ENCODE measurements at regions not wholly inside any gene's neighbourhood (a gene's known extent, or its start where the extent isn't known, plus 50 kb on each side); places are given as distances from the start of the nearest gene placed in this dataset.
"Not testable (repeated sequence)": the region's sequence is repeated elsewhere in the genome, so short reads cannot be mapped to it uniquely, and the experiment has no call there.

DNA sequence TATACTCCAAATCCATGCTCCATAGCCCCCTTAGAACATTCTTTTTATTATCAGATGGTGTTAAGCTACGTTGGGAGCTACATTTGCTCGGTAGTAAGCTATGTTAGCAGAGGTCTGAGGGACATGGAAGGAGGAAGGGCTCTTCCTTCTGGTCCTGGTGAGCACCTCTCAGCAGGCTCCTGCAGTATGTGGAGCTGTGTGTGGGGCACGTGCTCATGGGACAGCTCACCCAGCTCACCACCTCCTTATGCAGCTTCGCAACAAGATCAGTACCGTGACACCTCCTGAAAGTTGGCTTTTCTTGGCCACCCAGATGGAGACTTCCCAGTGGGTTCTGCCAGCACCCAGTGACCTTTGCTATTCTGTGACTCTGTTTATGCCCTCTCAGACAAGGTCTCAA is 400.5 kb upstream of the SLC10A2 start:
- H3K4me1 ChIP-seq = no peaks in the 10 kb centered on the region
- WGBS, 2 donors (ENCODE audit: low coverage in 1 of 2) = 70 to 73% methylated on average over 2 to 3 of the region's 5 CpGs
- no peak overlapping the region for H3K4me3 ChIP-seq
- H3K9me3 ChIP-seq = no peaks in the 10 kb centered on the region
- H3K36me3 ChIP-seq = no peaks in the 10 kb centered on the region
- TF ChIP-seq POLR2A (IDR thresholded peaks at IDR 0.05) = no peak
- TF ChIP-seq POLR2AphosphoS5 (IDR thresholded peaks at IDR 0.05) = no peak
- TF ChIP-seq, protein P1, sequence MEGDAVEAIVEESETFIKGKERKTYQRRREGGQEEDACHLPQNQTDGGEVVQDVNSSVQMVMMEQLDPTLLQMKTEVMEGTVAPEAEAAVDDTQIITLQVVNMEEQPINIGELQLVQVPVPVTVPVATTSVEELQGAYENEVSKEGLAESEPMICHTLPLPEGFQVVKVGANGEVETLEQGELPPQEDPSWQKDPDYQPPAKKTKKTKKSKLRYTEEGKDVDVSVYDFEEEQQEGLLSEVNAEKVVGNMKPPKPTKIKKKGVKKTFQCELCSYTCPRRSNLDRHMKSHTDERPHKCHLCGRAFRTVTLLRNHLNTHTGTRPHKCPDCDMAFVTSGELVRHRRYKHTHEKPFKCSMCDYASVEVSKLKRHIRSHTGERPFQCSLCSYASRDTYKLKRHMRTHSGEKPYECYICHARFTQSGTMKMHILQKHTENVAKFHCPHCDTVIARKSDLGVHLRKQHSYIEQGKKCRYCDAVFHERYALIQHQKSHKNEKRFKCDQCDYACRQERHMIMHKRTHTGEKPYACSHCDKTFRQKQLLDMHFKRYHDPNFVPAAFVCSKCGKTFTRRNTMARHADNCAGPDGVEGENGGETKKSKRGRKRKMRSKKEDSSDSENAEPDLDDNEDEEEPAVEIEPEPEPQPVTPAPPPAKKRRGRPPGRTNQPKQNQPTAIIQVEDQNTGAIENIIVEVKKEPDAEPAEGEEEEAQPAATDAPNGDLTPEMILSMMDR (IDR thresholded peaks at IDR 0.05) = no peak
- no peak for TF ChIP-seq EP300 (IDR thresholded peaks at IDR 0.05)
- no peak overlapping the region for H3K27ac ChIP-seq
- no peak for ATAC-seq
- H3K27me3 ChIP-seq = no peaks in the 10 kb centered on the region

DNA sequence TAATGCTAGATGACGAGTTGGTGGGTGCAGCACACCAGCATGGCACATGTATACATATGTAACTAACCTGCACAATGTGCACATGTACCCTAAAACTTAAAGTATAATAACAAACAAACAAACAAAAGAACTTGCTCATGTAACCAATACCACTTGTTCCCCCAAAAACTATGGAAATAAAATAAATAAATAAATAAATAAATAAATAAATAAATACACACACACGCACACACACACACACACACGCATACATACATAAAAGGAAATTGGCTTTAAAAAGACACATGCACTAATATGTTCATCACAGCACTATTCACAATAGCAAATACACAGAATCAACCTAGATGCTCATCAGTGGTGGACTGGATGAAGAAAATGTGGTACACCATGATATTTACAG is 394.0 kb upstream of the SLC10A2 start:
- H3K27ac ChIP-seq, H3K9me3 ChIP-seq, H3K4me1 ChIP-seq, H3K27me3 ChIP-seq, ATAC-seq, H3K4me3 ChIP-seq, H3K36me3 ChIP-seq: not testable (repeated sequence)
- 55 to 69% methylated on average over 2 of the region's 3 CpGs for WGBS, 2 donors (ENCODE audit: low coverage in 1 of 2)

DNA sequence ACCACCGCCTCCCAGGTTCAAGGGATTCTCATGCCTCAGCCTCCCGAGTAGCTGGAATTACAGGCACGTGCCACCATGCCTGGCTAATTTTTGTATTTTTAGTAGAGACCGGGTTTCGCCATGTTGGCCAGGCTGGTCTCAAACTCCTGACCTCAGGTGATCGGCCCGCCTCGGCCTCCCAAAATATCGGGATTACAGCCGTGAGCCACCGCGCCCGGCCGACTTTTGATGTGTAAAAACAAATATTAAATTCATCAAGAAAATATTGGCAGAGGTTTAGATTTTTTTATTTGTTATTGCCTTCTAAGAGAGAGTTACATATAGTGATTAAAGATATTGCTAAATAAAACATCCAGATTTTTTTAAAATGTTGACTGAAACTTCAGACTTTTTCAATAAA is 390.8 kb upstream of the SLC10A2 start:
- H3K36me3 ChIP-seq, H3K4me1 ChIP-seq, H3K27me3 ChIP-seq, H3K9me3 ChIP-seq, H3K4me3 ChIP-seq, H3K27ac ChIP-seq, ATAC-seq: not testable (repeated sequence)
- 97 to 99% methylated on average over 11 to 13 of the region's 14 CpGs for WGBS, 2 donors (ENCODE audit: low coverage in 1 of 2)

DNA sequence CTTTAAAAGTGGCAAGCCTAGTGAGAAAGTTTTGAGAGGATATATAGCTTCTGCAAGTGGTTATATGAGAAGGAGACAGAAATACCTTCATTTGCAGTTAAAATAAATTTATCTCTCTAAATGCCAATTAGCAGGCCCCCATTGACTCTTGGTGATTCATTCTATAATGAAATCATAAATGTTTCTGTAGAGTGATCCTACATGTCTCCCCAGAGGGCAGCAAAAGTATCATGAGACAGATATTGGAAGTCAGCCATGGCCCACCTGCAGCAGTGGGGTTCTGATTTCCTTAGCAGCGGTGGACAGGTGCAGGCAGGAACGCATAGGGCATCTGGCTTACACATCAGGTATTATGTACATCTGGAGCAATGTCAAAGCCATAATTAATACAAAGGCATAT is 385.4 kb upstream of the SLC10A2 start:
- H3K36me3 ChIP-seq = no peaks in the 10 kb centered on the region
- no peaks in the 10 kb centered on the region for H3K4me1 ChIP-seq
- H3K27ac ChIP-seq = no peak overlapping the region
- no peaks in the 10 kb centered on the region for H3K27me3 ChIP-seq
- TF ChIP-seq, protein P1 (IDR thresholded peaks at IDR 0.05) = no peak
- no peak for TF ChIP-seq POLR2A (IDR thresholded peaks at IDR 0.05)
- no peak for TF ChIP-seq EP300 (IDR thresholded peaks at IDR 0.05)
- TF ChIP-seq POLR2AphosphoS5 (IDR thresholded peaks at IDR 0.05) = no peak
- no peak for ATAC-seq
- no peaks in the 10 kb centered on the region for H3K9me3 ChIP-seq
- 64 to 70% methylated on average over 2 of the region's 2 CpGs for WGBS, 2 donors (ENCODE audit: low coverage in 1 of 2)
- no peak overlapping the region for H3K4me3 ChIP-seq

DNA sequence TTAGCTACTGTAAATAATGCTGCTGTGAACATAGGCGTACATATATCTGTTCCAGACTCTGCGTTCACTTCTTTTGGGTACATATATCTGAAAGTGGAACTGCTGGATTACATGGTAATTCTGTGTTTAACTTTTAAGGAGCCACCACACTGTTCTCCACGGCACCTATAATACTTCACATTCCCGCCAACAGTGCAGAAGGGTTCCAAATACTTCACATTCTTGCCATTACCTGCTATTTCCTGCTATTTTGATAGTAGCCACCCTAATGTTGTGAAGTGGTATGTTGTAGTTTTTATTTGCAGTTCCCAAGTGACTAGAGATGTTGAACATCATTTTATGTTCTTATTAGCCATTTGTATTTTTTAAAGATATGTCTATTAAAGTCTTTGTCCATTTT is 377.4 kb upstream of the SLC10A2 start:
- TF ChIP-seq POLR2A (IDR thresholded peaks at IDR 0.05) (no peak), POLR2AphosphoS5 (IDR thresholded peaks at IDR 0.05) (no peak), EP300 (IDR thresholded peaks at IDR 0.05) (no peak)
- TF ChIP-seq, protein P1 (IDR thresholded peaks at IDR 0.05) = no peak
- H3K9me3 ChIP-seq = no peaks in the 10 kb centered on the region
- no peak for ATAC-seq
- no peaks in the 10 kb centered on the region for H3K27me3 ChIP-seq
- H3K27ac ChIP-seq = no peak overlapping the region
- H3K4me1 ChIP-seq = no peaks in the 10 kb centered on the region
- no peak overlapping the region for H3K4me3 ChIP-seq
- 86 to 89% methylated on average over 4 of the region's 4 CpGs for WGBS, 2 donors (ENCODE audit: low coverage in 1 of 2)
- H3K36me3 ChIP-seq = no peaks in the 10 kb centered on the region

DNA sequence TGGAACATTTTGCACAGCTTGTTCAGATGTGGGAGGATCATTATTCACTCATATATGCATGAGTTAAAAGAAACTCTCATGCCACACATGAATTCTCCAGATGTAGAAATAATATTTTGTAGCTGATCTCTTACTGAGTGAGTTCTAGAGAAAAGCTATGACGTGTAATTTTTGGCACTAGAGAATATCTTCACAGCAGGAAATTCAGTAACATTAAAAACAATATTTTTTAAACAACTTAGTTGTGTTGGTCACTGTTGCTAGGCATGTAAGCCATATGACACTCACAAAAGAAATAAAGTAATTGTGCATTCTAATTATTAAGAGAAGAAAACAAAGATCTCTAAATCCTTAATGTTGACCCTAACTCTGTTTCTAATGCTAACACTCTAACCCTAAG is 371.4 kb upstream of the SLC10A2 start:
- 4 to 38% methylated on average over 1 of the region's 1 CpG for WGBS, 2 donors (ENCODE audit: low coverage in 1 of 2)
- no peaks in the 10 kb centered on the region for H3K27me3 ChIP-seq
- no peaks in the 10 kb centered on the region for H3K9me3 ChIP-seq
- ATAC-seq = no peak
- no peak overlapping the region for H3K27ac ChIP-seq
- no peak overlapping the region for H3K4me3 ChIP-seq
- H3K4me1 ChIP-seq = no peaks in the 10 kb centered on the region
- TF ChIP-seq POLR2AphosphoS5 (IDR thresholded peaks at IDR 0.05) (no peak), EP300 (IDR thresholded peaks at IDR 0.05) (no peak), POLR2A (IDR thresholded peaks at IDR 0.05) (no peak)
- TF ChIP-seq, protein P1 (IDR thresholded peaks at IDR 0.05) = no peak
- no peaks in the 10 kb centered on the region for H3K36me3 ChIP-seq

Measured in gastroesophageal sphincter (tissue), 4 donors.